Activated naive CD8-positive, alpha-beta T cell treated with anti-CD3 and anti-CD28 coated beads, Interleukin-2, amount 50 U/mL, for 24 hours (primary cell): ENCODE measurements at regions not wholly inside any gene's neighbourhood (a gene's known extent, or its start where the extent isn't known, plus 50 kb on each side); places are given as distances from the start of the nearest gene placed in this dataset.

ENCODE experiments used
- ATAC-seq: fragments of 150-1000 bp; cut with Tn5 transposase; one replicate; pipeline ENCODE4 v1.10.0; 2021
- DNase-seq: peaks from one replicate; pipeline ENCODE4 v3.0.0; 2021
- H3K27ac Mint-ChIP-seq: one replicate; pipeline ENCODE4 v1.8.0; 2021; ENCODE audit warnings: mild to moderate bottlenecking, mixed read lengths
- H3K27me3 Mint-ChIP-seq: one replicate; pipeline ENCODE4 v1.8.0; 2021; ENCODE audit warnings: mixed read lengths
- H3K36me3 Mint-ChIP-seq: one replicate; pipeline ENCODE4 v1.8.0; 2021; ENCODE audit warnings: low read depth, mixed read lengths
- H3K4me1 Mint-ChIP-seq: one replicate; pipeline ENCODE4 v1.8.0; 2021; ENCODE audit warnings: mixed read lengths
- H3K4me3 Mint-ChIP-seq: one replicate; pipeline ENCODE4 v1.8.0; 2021; ENCODE audit warnings: mild to moderate bottlenecking, moderate library complexity, mixed read lengths
- H3K9me3 Mint-ChIP-seq: one replicate; pipeline ENCODE4 v1.8.0; 2021; ENCODE audit warnings: mixed read lengths

- H3K4me3 Mint-ChIP-seq, result no peak overlapping the region
- ATAC-seq, result no peak
Measured at GRCh38 chr13:99725644-99726043, 224.4 kb downstream of the TM9SF2 start.

GRCh38 chr13:99724633-99725517 is 223.6 kb downstream of the TM9SF2 start:
- DNase-seq, result no peak
- H3K4me1 Mint-ChIP-seq, result no peaks in the 10 kb centered on the region
- no peak for ATAC-seq
- no peaks in the 10 kb centered on the region for H3K36me3 Mint-ChIP-seq
- H3K4me3 Mint-ChIP-seq, result no peak overlapping the region
- no peak overlapping the region for H3K27ac Mint-ChIP-seq
- no peaks in the 10 kb centered on the region for H3K9me3 Mint-ChIP-seq
- H3K27me3 Mint-ChIP-seq, result no peaks in the 10 kb centered on the region

More at GRCh38 chr13:99725644-99726043, 224.4 kb downstream of the TM9SF2 start:
- no peak for DNase-seq
- Mint-ChIP-seq H3K4me1 (no peaks in the 10 kb centered on the region), H3K27ac (no peak overlapping the region), H3K27me3 (no peaks in the 10 kb centered on the region), H3K9me3 (no peaks in the 10 kb centered on the region), H3K36me3 (no peaks in the 10 kb centered on the region)

- no peak for DNase-seq
- H3K9me3 Mint-ChIP-seq, result no peaks in the 10 kb centered on the region
- no peaks in the 10 kb centered on the region for H3K36me3 Mint-ChIP-seq
- H3K27ac Mint-ChIP-seq, result no peak overlapping the region
- H3K27me3 Mint-ChIP-seq, result no peaks in the 10 kb centered on the region
- no peaks in the 10 kb centered on the region for H3K4me1 Mint-ChIP-seq
- no peak overlapping the region for H3K4me3 Mint-ChIP-seq
- no peak for ATAC-seq
Measured at GRCh38 chr13:99723878-99724277, 222.6 kb downstream of the TM9SF2 start.

- Mint-ChIP-seq H3K4me3 (no peak overlapping the region), H3K36me3 (no peaks in the 10 kb centered on the region)
- no peak for ATAC-seq
Measured at GRCh38 chr13:99722931-99723330, 221.7 kb downstream of the TM9SF2 start.

GRCh38 chr13:99722338-99722818 is 221.1 kb downstream of the TM9SF2 start:
- Mint-ChIP-seq H3K9me3 (no peaks in the 10 kb centered on the region), H3K4me3 (no peak overlapping the region), H3K27ac (no peak overlapping the region), H3K36me3 (no peaks in the 10 kb centered on the region), H3K27me3 (no peaks in the 10 kb centered on the region), H3K4me1 (no peaks in the 10 kb centered on the region)
- no peak for ATAC-seq
- DNase-seq, result no peak

More at GRCh38 chr13:99722931-99723330, 221.7 kb downstream of the TM9SF2 start:
- H3K9me3 Mint-ChIP-seq, result no peaks in the 10 kb centered on the region
- H3K27ac Mint-ChIP-seq, result no peak overlapping the region
- no peaks in the 10 kb centered on the region for H3K4me1 Mint-ChIP-seq
- no peak for DNase-seq
- no peaks in the 10 kb centered on the region for H3K27me3 Mint-ChIP-seq

DNA sequence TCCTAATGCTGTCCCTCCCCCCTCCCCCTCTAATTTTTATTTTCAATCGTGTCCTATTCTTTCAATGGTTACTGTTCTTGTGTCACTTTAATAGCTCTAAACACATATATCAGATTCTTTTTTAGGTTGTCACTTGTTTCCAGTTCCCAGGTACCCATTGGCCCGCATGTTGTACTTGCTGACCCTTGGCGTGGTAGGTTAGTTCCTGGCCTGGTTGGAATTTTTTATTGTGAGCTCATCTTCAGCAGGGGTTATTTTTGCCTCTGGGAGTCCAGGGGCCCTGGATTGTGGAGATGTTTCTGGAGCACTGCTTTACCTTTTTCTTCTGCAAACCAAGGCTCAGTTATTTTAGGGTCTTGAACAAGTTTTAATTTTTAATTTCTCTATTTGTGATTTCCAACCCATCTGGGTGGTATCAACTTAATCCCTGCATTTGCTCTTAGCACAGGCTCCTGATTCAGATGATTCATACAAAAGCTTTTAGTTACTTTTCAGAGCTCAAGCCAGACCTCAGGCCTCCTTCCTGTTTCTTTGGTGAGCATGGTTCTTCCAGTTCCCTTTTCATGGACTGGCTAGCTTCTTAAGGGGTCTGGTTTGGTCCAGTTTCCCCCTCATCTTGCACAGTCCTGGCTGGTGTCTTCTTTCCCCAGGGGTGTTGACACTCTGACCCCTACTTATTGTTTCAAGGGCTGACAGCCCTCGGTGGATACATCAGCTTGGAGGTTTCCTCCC is 220.5 kb downstream of the TM9SF2 start:
- ATAC-seq (no peak), DNase-seq (no peak)
- H3K4me1 Mint-ChIP-seq, result no peaks in the 10 kb centered on the region
- H3K36me3 Mint-ChIP-seq, result no peaks in the 10 kb centered on the region
- no peaks in the 10 kb centered on the region for H3K27me3 Mint-ChIP-seq
- H3K4me3 Mint-ChIP-seq, result no peak overlapping the region
- H3K9me3 Mint-ChIP-seq, result no peaks in the 10 kb centered on the region
- no peak overlapping the region for H3K27ac Mint-ChIP-seq

- ATAC-seq (no peak), DNase-seq (no peak)
- Mint-ChIP-seq H3K27ac (no peak overlapping the region), H3K27me3 (no peaks in the 10 kb centered on the region), H3K4me3 (no peak overlapping the region), H3K36me3 (no peaks in the 10 kb centered on the region), H3K4me1 (no peaks in the 10 kb centered on the region), H3K9me3 (no peaks in the 10 kb centered on the region)
Measured at GRCh38 chr13:99717959-99718674, 216.8 kb downstream of the TM9SF2 start.

- Mint-ChIP-seq H3K4me1 (no peaks in the 10 kb centered on the region), H3K4me3 (no peak overlapping the region), H3K27ac (no peak overlapping the region), H3K27me3 (no peaks in the 10 kb centered on the region), H3K9me3 (no peaks in the 10 kb centered on the region), H3K36me3 (no peaks in the 10 kb centered on the region)
- ATAC-seq (no peak), DNase-seq (no peak)
Measured at GRCh38 chr13:99709134-99709533, 207.9 kb downstream of the TM9SF2 start.

GRCh38 chr13:99704390-99704789 is 203.1 kb downstream of the TM9SF2 start:
- no peak for DNase-seq

DNA sequence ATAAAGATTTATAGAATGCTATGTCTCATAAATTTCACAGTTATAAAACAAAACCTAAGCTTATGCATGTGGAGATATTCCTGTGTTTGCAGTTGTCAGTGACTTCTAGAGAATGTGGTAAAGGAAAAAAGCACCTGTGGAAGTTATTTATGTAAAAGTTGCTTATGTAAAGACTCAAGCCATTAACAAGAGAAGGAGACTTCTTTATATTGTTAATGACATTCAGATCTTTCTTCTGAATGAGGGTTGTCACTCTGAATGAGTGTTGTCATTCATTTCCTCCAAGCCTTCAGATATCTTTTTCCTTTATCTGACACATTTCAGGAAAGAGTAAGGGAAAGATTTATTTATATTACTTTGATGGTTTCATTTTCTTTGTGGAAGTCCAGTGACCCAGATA is 202.6 kb downstream of the TM9SF2 start:
- H3K4me1 Mint-ChIP-seq, result no peaks in the 10 kb centered on the region
- no peaks in the 10 kb centered on the region for H3K27me3 Mint-ChIP-seq
- DNase-seq (no peak), ATAC-seq (no peak)
- H3K36me3 Mint-ChIP-seq, result no peaks in the 10 kb centered on the region
- H3K4me3 Mint-ChIP-seq, result no peak overlapping the region
- H3K9me3 Mint-ChIP-seq, result no peaks in the 10 kb centered on the region
- no peak overlapping the region for H3K27ac Mint-ChIP-seq

More at GRCh38 chr13:99704390-99704789, 203.1 kb downstream of the TM9SF2 start:
- Mint-ChIP-seq H3K9me3 (no peaks in the 10 kb centered on the region), H3K4me1 (no peaks in the 10 kb centered on the region), H3K36me3 (no peaks in the 10 kb centered on the region), H3K27me3 (no peaks in the 10 kb centered on the region), H3K4me3 (no peak overlapping the region), H3K27ac (no peak overlapping the region)
- ATAC-seq, result no peak

- no peaks in the 10 kb centered on the region for H3K4me1 Mint-ChIP-seq
- H3K27ac Mint-ChIP-seq, result no peak overlapping the region
Measured at GRCh38 chr13:99702687-99703319, 201.5 kb downstream of the TM9SF2 start.

DNA sequence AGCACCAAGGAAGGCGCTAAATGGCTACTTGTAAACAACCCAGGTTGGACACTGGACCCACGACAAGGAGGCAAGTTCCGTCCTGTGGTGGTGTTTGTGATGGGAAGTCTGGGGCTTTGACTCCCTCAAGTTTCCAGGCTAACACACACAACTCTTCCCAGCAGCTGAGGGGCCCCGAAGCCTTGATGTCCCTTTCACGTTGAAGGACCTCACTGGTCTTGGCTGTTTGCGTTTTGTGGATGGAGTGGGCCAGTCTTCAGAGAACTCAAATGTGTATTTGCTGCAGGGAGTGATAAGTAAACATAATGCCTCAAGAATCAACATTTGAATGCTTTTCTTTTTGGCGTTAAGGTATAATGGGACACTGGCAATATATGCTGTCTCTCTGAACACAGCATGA is 199.2 kb downstream of the TM9SF2 start:
- no peaks in the 10 kb centered on the region for H3K36me3 Mint-ChIP-seq
- H3K4me3 Mint-ChIP-seq, result no peak overlapping the region
- H3K27ac Mint-ChIP-seq, result no peak overlapping the region
- ATAC-seq (no peak), DNase-seq (no peak)
- H3K4me1 Mint-ChIP-seq, result no peaks in the 10 kb centered on the region
- H3K27me3 Mint-ChIP-seq, result no peaks in the 10 kb centered on the region
- H3K9me3 Mint-ChIP-seq, result no peaks in the 10 kb centered on the region

More at GRCh38 chr13:99702687-99703319, 201.5 kb downstream of the TM9SF2 start:
- Mint-ChIP-seq H3K4me3 (no peak overlapping the region), H3K36me3 (no peaks in the 10 kb centered on the region), H3K27me3 (no peaks in the 10 kb centered on the region), H3K9me3 (no peaks in the 10 kb centered on the region)
- DNase-seq, result no peak
- ATAC-seq, result no peak

- no peak for DNase-seq
- Mint-ChIP-seq H3K4me1 (no peaks in the 10 kb centered on the region), H3K36me3 (no peaks in the 10 kb centered on the region), H3K27me3 (no peaks in the 10 kb centered on the region), H3K4me3 (no peak overlapping the region), H3K9me3 (no peaks in the 10 kb centered on the region), H3K27ac (no peak overlapping the region)
- no peak for ATAC-seq
Measured at GRCh38 chr13:99698816-99699099, 197.5 kb downstream of the TM9SF2 start.

- H3K27ac Mint-ChIP-seq, result no peak overlapping the region
- no peaks in the 10 kb centered on the region for H3K27me3 Mint-ChIP-seq
- H3K36me3 Mint-ChIP-seq, result no peaks in the 10 kb centered on the region
- H3K9me3 Mint-ChIP-seq, result no peaks in the 10 kb centered on the region
- ATAC-seq, result no peak
- no peak overlapping the region for H3K4me3 Mint-ChIP-seq
- H3K4me1 Mint-ChIP-seq, result no peaks in the 10 kb centered on the region
- no peak for DNase-seq
Measured at GRCh38 chr13:99698010-99698815, 196.9 kb downstream of the TM9SF2 start.
